ENCODE measurements at regions not wholly inside any gene's neighbourhood (a gene's known extent, or its start where the extent isn't known, plus 50 kb on each side); places are given as distances from the start of the nearest gene placed in this dataset.

- no peak overlapping the region for H2AFZ ChIP-seq
- no peaks in the 10 kb centered on the region for H3K9me2 ChIP-seq (replicated peaks; ENCODE audit: insufficient read depth)
- H3K4me1 ChIP-seq (ENCODE audit: insufficient read depth): no peaks in the 10 kb centered on the region
- no peaks in the 10 kb centered on the region for H3K36me3 ChIP-seq (replicated peaks; ENCODE audit: insufficient read depth, low read depth)
- no peak overlapping the region for H3K4me3 ChIP-seq
- peaks cover 5% of the 10 kb centered on the region for H3K27me3 ChIP-seq
- H4K20me1 ChIP-seq (ENCODE audit: insufficient read depth, poor library complexity, severe bottlenecking): no peaks in the 10 kb centered on the region
- no peaks in the 10 kb centered on the region for H3K79me2 ChIP-seq
- TF ChIP-seq EZH2 (IDR thresholded peaks at IDR 0.05; ENCODE audit: borderline replicate concordance) (no peak), EZH2phosphoT487 (IDR thresholded peaks at IDR 0.05; ENCODE audit: low read depth, severe bottlenecking, unreplicated experiment) (no peak)
- TF ChIP-seq, protein P1, sequence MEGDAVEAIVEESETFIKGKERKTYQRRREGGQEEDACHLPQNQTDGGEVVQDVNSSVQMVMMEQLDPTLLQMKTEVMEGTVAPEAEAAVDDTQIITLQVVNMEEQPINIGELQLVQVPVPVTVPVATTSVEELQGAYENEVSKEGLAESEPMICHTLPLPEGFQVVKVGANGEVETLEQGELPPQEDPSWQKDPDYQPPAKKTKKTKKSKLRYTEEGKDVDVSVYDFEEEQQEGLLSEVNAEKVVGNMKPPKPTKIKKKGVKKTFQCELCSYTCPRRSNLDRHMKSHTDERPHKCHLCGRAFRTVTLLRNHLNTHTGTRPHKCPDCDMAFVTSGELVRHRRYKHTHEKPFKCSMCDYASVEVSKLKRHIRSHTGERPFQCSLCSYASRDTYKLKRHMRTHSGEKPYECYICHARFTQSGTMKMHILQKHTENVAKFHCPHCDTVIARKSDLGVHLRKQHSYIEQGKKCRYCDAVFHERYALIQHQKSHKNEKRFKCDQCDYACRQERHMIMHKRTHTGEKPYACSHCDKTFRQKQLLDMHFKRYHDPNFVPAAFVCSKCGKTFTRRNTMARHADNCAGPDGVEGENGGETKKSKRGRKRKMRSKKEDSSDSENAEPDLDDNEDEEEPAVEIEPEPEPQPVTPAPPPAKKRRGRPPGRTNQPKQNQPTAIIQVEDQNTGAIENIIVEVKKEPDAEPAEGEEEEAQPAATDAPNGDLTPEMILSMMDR (IDR thresholded peaks at IDR 0.05; ENCODE audit: poor library complexity): no peak
- H3K9me3 ChIP-seq (ENCODE audit: low read depth): peaks cover 6% of the 10 kb centered on the region
- DNase-seq (ENCODE audit: low spot score): no peak
- 97% methylated on average over 11 of the region's 11 CpGs for WGBS (ENCODE audit: low lambda C conversion rate, missing lambda C conversion rate)
- H3K27ac ChIP-seq: no peak overlapping the region
- H3K4me2 ChIP-seq: no peak overlapping the region
Observed at GRCh38 chr10:128326851-128327250, 200.6 kb upstream of the MKI67 start.

DNA sequence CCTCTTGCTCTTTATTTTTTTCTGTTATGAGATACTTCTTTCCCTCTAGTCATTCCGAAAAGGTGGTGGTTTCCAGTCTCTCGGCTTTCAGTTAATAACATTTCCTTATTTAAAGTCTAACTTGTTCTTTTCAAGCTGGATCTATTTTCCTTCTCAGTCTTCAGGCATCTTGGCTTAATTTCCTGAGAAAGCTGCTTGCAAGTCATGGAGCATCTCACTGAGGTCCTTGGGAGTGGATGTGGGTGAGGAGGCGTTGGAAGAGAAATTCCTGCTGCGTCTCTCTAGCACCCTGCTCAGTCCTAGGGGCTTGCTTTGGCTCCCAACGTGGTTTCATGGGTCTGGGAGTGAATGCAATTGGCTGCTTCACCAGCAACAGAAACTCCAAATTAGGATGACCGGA, 210.2 kb upstream of the MKI67 start:
- no peak for DNase-seq (ENCODE audit: low spot score)
- H3K9me2 ChIP-seq (replicated peaks; ENCODE audit: insufficient read depth): no peaks in the 10 kb centered on the region
- H3K27ac ChIP-seq: no peak overlapping the region
- no peak overlapping the region for H3K4me2 ChIP-seq
- H3K27me3 ChIP-seq: peaks cover 5% of the 10 kb centered on the region
- no peaks in the 10 kb centered on the region for H3K36me3 ChIP-seq (replicated peaks; ENCODE audit: insufficient read depth, low read depth)
- WGBS (ENCODE audit: low lambda C conversion rate, missing lambda C conversion rate): 88% methylated on average over 6 of the region's 6 CpGs
- no peak overlapping the region for H2AFZ ChIP-seq
- no peaks in the 10 kb centered on the region for H3K4me1 ChIP-seq (ENCODE audit: insufficient read depth)
- no peaks in the 10 kb centered on the region for H3K9me3 ChIP-seq (ENCODE audit: low read depth)
- TF ChIP-seq EZH2 (IDR thresholded peaks at IDR 0.05; ENCODE audit: borderline replicate concordance): no peak
- TF ChIP-seq EZH2phosphoT487 (IDR thresholded peaks at IDR 0.05; ENCODE audit: low read depth, severe bottlenecking, unreplicated experiment): no peak
- TF ChIP-seq, protein P1 (IDR thresholded peaks at IDR 0.05; ENCODE audit: poor library complexity): no peak
- H3K79me2 ChIP-seq: no peaks in the 10 kb centered on the region
- H4K20me1 ChIP-seq (ENCODE audit: insufficient read depth, poor library complexity, severe bottlenecking): no peaks in the 10 kb centered on the region
- H3K4me3 ChIP-seq: no peak overlapping the region

DNA sequence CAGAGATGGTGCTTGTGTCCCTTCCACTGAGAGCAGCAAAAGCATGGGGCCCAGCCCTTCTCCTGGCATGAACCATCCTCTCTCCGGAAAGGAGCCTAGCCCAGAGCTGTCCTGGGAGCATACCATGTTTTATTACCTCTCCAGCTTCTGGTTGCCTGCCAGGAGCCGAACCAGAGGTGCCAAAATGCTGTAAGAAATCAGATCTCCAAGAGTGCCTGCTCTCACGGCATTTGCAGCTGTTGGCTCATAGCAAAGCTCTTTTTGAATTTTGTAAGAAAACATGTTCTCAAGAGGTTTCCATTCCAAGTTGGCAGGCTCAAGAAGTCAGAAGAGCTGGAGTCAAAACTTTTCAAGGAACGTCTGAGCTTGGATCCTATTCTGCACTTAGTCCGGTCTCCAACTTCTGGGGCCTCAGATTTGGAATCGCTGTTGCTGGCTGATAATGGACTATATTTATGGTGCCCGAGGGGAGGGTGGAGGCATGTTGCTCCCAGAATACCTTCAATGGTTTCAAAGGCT, 211.7 kb upstream of the MKI67 start:
- H3K4me3 ChIP-seq: no peak overlapping the region
- H3K9me2 ChIP-seq (replicated peaks; ENCODE audit: insufficient read depth): no peaks in the 10 kb centered on the region
- 71% methylated on average over 7 of the region's 7 CpGs for WGBS (ENCODE audit: low lambda C conversion rate, missing lambda C conversion rate)
- no peak overlapping the region for H3K4me2 ChIP-seq
- DNase-seq (ENCODE audit: low spot score): peak; percentile 32
- no peak overlapping the region for H2AFZ ChIP-seq
- TF ChIP-seq EZH2phosphoT487 (IDR thresholded peaks at IDR 0.05; ENCODE audit: low read depth, severe bottlenecking, unreplicated experiment) (no peak), EZH2 (IDR thresholded peaks at IDR 0.05; ENCODE audit: borderline replicate concordance) (no peak)
- TF ChIP-seq, protein P1 (IDR thresholded peaks at IDR 0.05; ENCODE audit: poor library complexity): no peak
- H3K27ac ChIP-seq: no peak overlapping the region
- no peaks in the 10 kb centered on the region for H4K20me1 ChIP-seq (ENCODE audit: insufficient read depth, poor library complexity, severe bottlenecking)
- peaks cover 5% of the 10 kb centered on the region for H3K27me3 ChIP-seq
- no peaks in the 10 kb centered on the region for H3K9me3 ChIP-seq (ENCODE audit: low read depth)
- no peaks in the 10 kb centered on the region for H3K79me2 ChIP-seq
- no peaks in the 10 kb centered on the region for H3K4me1 ChIP-seq (ENCODE audit: insufficient read depth)
- no peaks in the 10 kb centered on the region for H3K36me3 ChIP-seq (replicated peaks; ENCODE audit: insufficient read depth, low read depth)

- H3K4me1 ChIP-seq (ENCODE audit: insufficient read depth): no peaks in the 10 kb centered on the region
- H2AFZ ChIP-seq: no peak overlapping the region
- no peaks in the 10 kb centered on the region for H4K20me1 ChIP-seq (ENCODE audit: insufficient read depth, poor library complexity, severe bottlenecking)
- H3K9me2 ChIP-seq (replicated peaks; ENCODE audit: insufficient read depth): no peaks in the 10 kb centered on the region
- no peak for DNase-seq (ENCODE audit: low spot score)
- no peak overlapping the region for H3K27ac ChIP-seq
- H3K27me3 ChIP-seq: peaks cover 3% of the 10 kb centered on the region
- no peaks in the 10 kb centered on the region for H3K9me3 ChIP-seq (ENCODE audit: low read depth)
- WGBS (ENCODE audit: low lambda C conversion rate, missing lambda C conversion rate): 89% methylated on average over 3 of the region's 3 CpGs
- TF ChIP-seq, protein P1 (IDR thresholded peaks at IDR 0.05; ENCODE audit: poor library complexity): no peak
- no peak for TF ChIP-seq EZH2phosphoT487 (IDR thresholded peaks at IDR 0.05; ENCODE audit: low read depth, severe bottlenecking, unreplicated experiment)
- TF ChIP-seq EZH2 (IDR thresholded peaks at IDR 0.05; ENCODE audit: borderline replicate concordance): no peak
- H3K36me3 ChIP-seq (replicated peaks; ENCODE audit: insufficient read depth, low read depth): no peaks in the 10 kb centered on the region
- no peaks in the 10 kb centered on the region for H3K79me2 ChIP-seq
- H3K4me3 ChIP-seq: no peak overlapping the region
- no peak overlapping the region for H3K4me2 ChIP-seq
Observed at GRCh38 chr10:128338951-128339350, 212.7 kb upstream of the MKI67 start.
